GM12875 (cell line): ENCODE measurements at regions not wholly inside any gene's neighbourhood (a gene's known extent, or its start where the extent isn't known, plus 50 kb on each side); places are given as distances from the start of the nearest gene placed in this dataset.

Experiments used
- H3K4me3 ChIP-seq: one replicate; pipeline ENCODE4 v1.5.1; 2011; ENCODE audit warnings: low read depth, low read length, control low read depth
- CTCF ChIP-seq: IDR thresholded peaks from 2 replicates; pipeline ENCODE4 v1.5.1; 2011; ENCODE audit warnings: low read depth, mild to moderate bottlenecking, control low read depth, inconsistent platforms, low read length, moderate library complexity, borderline replicate concordance; ENCODE audit not compliant: insufficient read depth

- no peak for TF ChIP-seq CTCF
- H3K4me3 ChIP-seq, result no peak overlapping the region
These were observed 505.5 kb upstream of the PODXL start for GRCh38 chr7:132061937-132062336.

GRCh38 chr7:132059141-132059540 is 502.7 kb upstream of the PODXL start:
- H3K4me3 ChIP-seq, result no peak overlapping the region
- no peak for TF ChIP-seq CTCF

- no peak for TF ChIP-seq CTCF
- no peak overlapping the region for H3K4me3 ChIP-seq
These were observed 499.1 kb upstream of the PODXL start for GRCh38 chr7:132055336-132056120.

- H3K4me3 ChIP-seq, result no peak overlapping the region
- TF ChIP-seq CTCF, result no peak
These were observed 497.4 kb upstream of the PODXL start for GRCh38 chr7:132053871-132054270.

GRCh38 chr7:132051311-132051710 is 494.9 kb upstream of the PODXL start:
- H3K4me3 ChIP-seq, result no peak overlapping the region
- no peak for TF ChIP-seq CTCF

GRCh38 chr7:132049462-132050304 is 493.3 kb upstream of the PODXL start:
- no peak overlapping the region for H3K4me3 ChIP-seq
- TF ChIP-seq CTCF, result peak; percentile 68; the same call in 1 of the 2 replicates
